Suprapubic skin (tissue), 3 donors: ENCODE measurements at regions not wholly inside any gene's neighbourhood (a gene's known extent, or its start where the extent isn't known, plus 50 kb on each side); places are given as distances from the start of the nearest gene placed in this dataset.

Experiments
- CTCF ChIP-seq, 2 donors: fragments of 200-600 bp in 1 of 2; fragments of 450-650 bp in 1 of 2; sonication (generic) in 1 of 2; IDR thresholded peaks; one replicate each; pipeline ENCODE4 v1.5.1; 2016 to 2019; ENCODE audit warnings: antibody characterized with exemption in 2 of 2, mild to moderate bottlenecking in 1 of 2, moderate library complexity in 1 of 2
- POLR2AphosphoS5 ChIP-seq, 3 donors: sonication (generic); formaldehyde crosslinking; IDR thresholded peaks; one replicate each; pipeline ENCODE4 v1.6.1; 2017; ENCODE audit warnings: antibody characterized with exemption in 3 of 3

DNA sequence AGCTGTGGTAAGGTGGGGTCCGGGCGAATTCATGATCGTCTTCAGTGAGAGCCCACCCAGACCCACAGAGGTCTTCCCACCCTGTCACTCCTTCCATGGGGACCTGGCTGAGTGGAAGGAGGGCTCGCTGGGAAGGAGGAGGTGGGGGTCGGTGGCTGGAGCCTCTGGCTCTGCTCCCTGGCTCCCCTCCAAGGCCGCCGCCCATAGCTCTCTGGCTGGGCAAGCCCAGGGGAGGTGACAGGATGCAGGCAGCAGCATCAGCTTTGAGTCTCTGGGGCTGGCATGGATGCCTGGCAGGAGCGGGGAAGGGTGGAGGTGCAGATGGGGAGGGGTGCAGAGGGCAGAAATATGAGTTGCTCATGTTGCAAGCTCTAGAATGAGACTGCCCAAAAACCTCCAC lies 147.0 kb downstream of the ENGASE start:
- TF ChIP-seq CTCF (IDR thresholded peaks at IDR 0.05): no peak
- TF ChIP-seq POLR2AphosphoS5 (IDR thresholded peaks at IDR 0.05): no peak
